HL-60 (cell line): ENCODE measurements at regions not wholly inside any gene's neighbourhood (a gene's known extent, or its start where the extent isn't known, plus 50 kb on each side); places are given as distances from the start of the nearest gene placed in this dataset.

Experiments used
- CTCF ChIP-seq: IDR thresholded peaks from one replicate; pipeline ENCODE4 v1.5.1; 2011; ENCODE audit warnings: low read length, control low read depth, inconsistent platforms; ENCODE audit not compliant: insufficient read depth
- GABPA ChIP-seq: IDR thresholded peaks from 2 replicates; pipeline ENCODE4 v1.6.1; 2012; ENCODE audit warnings: low read depth
- POLR2AphosphoS5 ChIP-seq: IDR thresholded peaks from 2 replicates; pipeline ENCODE4 v1.6.1; 2012; ENCODE audit warnings: low read depth
- REST ChIP-seq: IDR thresholded peaks from 2 replicates; pipeline ENCODE4 v1.6.1; 2012; ENCODE audit warnings: low read depth; ENCODE audit not compliant: insufficient replicate concordance
- SPI1 ChIP-seq: IDR thresholded peaks from 2 replicates; pipeline ENCODE4 v1.6.1; 2012; ENCODE audit warnings: low read depth, mild to moderate bottlenecking, borderline replicate concordance

- TF ChIP-seq CTCF = no peak
- TF ChIP-seq REST = no peak
- TF ChIP-seq POLR2AphosphoS5 = no peak
- no peak for TF ChIP-seq GABPA
- no peak for TF ChIP-seq SPI1
Measured at GRCh38 chr17:70024253-70024652, 50.8 kb upstream of the KCNJ16 start.
